ENCODE measurements at regions not wholly inside any gene's neighbourhood (a gene's known extent, or its start where the extent isn't known, plus 50 kb on each side); places are given as distances from the start of the nearest gene placed in this dataset.

DNA sequence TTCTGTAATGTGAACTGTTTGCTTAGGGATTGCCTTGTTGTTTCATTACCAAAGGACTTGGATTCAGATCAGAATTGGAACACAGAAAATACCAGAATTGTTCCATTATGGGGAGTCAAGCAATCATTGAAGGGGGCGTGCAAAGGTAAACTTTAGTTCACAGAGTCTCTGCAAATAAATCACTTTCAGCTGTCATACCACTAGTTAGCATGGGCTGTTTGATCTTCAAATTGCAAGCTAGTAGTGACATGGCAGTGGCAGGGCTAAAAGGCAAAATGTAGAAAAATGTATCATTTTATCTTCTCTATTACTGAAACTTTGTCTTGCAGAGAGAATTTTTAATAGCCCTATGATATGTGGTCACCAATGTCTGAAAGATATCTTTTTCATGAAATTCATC is 483.2 kb upstream of the NRSN1 start (continued):
- TF ChIP-seq, protein P1, sequence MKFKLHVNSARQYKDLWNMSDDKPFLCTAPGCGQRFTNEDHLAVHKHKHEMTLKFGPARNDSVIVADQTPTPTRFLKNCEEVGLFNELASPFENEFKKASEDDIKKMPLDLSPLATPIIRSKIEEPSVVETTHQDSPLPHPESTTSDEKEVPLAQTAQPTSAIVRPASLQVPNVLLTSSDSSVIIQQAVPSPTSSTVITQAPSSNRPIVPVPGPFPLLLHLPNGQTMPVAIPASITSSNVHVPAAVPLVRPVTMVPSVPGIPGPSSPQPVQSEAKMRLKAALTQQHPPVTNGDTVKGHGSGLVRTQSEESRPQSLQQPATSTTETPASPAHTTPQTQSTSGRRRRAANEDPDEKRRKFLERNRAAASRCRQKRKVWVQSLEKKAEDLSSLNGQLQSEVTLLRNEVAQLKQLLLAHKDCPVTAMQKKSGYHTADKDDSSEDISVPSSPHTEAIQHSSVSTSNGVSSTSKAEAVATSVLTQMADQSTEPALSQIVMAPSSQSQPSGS (CRISPR knock-in tag; IDR thresholded peaks at IDR 0.05; ENCODE audit: borderline replicate concordance, low read depth), result no peak
- TF ChIP-seq OVOL2 (CRISPR knock-in tag; IDR thresholded peaks at IDR 0.05; ENCODE audit: borderline replicate concordance) (no peak), ESRRA (CRISPR knock-in tag; IDR thresholded peaks at IDR 0.05; ENCODE audit: borderline replicate concordance) (no peak)
- TF ChIP-seq, protein P2, sequence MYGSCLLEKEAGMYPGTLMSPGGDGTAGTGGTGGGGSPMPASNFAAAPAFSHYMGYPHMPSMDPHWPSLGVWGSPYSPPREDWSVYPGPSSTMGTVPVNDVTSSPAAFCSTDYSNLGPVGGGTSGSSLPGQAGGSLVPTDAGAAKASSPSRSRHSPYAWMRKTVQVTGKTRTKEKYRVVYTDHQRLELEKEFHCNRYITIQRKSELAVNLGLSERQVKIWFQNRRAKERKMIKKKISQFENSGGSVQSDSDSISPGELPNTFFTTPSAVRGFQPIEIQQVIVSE (CRISPR knock-in tag; IDR thresholded peaks at IDR 0.05; ENCODE audit: borderline replicate concordance), result no peak
- TF ChIP-seq, protein P3, sequence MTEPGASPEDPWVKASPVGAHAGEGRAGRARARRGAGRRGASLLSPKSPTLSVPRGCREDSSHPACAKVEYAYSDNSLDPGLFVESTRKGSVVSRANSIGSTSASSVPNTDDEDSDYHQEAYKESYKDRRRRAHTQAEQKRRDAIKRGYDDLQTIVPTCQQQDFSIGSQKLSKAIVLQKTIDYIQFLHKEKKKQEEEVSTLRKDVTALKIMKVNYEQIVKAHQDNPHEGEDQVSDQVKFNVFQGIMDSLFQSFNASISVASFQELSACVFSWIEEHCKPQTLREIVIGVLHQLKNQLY (CRISPR knock-in tag; IDR thresholded peaks at IDR 0.05), result no peak
- TF ChIP-seq, protein P4, sequence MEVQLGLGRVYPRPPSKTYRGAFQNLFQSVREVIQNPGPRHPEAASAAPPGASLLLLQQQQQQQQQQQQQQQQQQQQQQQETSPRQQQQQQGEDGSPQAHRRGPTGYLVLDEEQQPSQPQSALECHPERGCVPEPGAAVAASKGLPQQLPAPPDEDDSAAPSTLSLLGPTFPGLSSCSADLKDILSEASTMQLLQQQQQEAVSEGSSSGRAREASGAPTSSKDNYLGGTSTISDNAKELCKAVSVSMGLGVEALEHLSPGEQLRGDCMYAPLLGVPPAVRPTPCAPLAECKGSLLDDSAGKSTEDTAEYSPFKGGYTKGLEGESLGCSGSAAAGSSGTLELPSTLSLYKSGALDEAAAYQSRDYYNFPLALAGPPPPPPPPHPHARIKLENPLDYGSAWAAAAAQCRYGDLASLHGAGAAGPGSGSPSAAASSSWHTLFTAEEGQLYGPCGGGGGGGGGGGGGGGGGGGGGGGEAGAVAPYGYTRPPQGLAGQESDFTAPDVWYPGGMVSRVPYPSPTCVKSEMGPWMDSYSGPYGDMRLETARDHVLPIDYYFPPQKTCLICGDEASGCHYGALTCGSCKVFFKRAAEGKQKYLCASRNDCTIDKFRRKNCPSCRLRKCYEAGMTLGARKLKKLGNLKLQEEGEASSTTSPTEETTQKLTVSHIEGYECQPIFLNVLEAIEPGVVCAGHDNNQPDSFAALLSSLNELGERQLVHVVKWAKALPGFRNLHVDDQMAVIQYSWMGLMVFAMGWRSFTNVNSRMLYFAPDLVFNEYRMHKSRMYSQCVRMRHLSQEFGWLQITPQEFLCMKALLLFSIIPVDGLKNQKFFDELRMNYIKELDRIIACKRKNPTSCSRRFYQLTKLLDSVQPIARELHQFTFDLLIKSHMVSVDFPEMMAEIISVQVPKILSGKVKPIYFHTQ (CRISPR knock-in tag; IDR thresholded peaks at IDR 0.05), result no peak

DNA sequence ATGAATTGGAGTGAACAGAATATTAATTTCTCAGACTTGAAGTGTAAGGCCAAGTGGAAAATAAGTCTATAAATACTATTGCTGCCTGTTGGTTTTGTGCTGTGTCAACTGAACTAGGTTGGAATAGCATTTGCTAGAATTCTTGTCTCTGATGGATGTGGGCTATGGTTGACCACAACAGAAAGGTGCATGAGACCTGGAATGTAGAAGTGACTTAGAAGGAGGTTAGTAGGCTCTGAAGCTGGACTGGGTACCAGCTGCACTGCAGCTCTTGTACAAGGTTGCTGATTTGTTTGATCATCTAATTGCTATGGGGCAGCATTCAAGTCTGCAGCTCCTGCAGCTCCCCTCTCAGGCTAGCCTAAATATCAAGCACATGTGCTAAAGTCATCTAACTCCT is 479.0 kb upstream of the NRSN1 start:
- no peaks in the 10 kb centered on the region for H3K27me3 Mint-ChIP-seq (ENCODE audit: low read depth)
- no peak overlapping the region for H3K27ac Mint-ChIP-seq
- H3K4me3 Mint-ChIP-seq, result no peak overlapping the region
- no peak for DNase-seq (ENCODE audit: low spot score)
- POLR2A ChIA-PET, result no interaction called here
- CTCF ChIA-PET, result no interaction called here
- no peaks in the 10 kb centered on the region for H3K9me3 Mint-ChIP-seq
- no peaks in the 10 kb centered on the region for H3K36me3 Mint-ChIP-seq
- TF ChIP-seq ZBTB21 (CRISPR knock-in tag; IDR thresholded peaks at IDR 0.05; ENCODE audit: borderline replicate concordance), result no peak
- TF ChIP-seq ZNF317 (CRISPR knock-in tag; IDR thresholded peaks at IDR 0.05; ENCODE audit: borderline replicate concordance, low read depth), result no peak
- no peak for TF ChIP-seq OVOL2 (CRISPR knock-in tag; IDR thresholded peaks at IDR 0.05; ENCODE audit: borderline replicate concordance)
- no peak for TF ChIP-seq ZNF232 (CRISPR knock-in tag; IDR thresholded peaks at IDR 0.05)
- TF ChIP-seq ZNF138 (CRISPR knock-in tag; conservative IDR thresholded peaks at IDR 0.05), result no peak
- no peak for TF ChIP-seq JAZF1 (CRISPR knock-in tag; IDR thresholded peaks at IDR 0.05)
- TF ChIP-seq, protein P2 (CRISPR knock-in tag; IDR thresholded peaks at IDR 0.05; ENCODE audit: borderline replicate concordance), result no peak
- TF ChIP-seq FOXP1 (CRISPR knock-in tag; IDR thresholded peaks at IDR 0.05; ENCODE audit: borderline replicate concordance), result no peak
- TF ChIP-seq, protein P5, sequence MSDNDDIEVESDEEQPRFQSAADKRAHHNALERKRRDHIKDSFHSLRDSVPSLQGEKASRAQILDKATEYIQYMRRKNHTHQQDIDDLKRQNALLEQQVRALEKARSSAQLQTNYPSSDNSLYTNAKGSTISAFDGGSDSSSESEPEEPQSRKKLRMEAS (CRISPR knock-in tag; IDR thresholded peaks at IDR 0.05), result no peak
- TF ChIP-seq SP1 (CRISPR knock-in tag; conservative IDR thresholded peaks at IDR 0.05), result no peak
- H3K4me1 Mint-ChIP-seq, result no peaks in the 10 kb centered on the region
- no peak for ATAC-seq

DNA sequence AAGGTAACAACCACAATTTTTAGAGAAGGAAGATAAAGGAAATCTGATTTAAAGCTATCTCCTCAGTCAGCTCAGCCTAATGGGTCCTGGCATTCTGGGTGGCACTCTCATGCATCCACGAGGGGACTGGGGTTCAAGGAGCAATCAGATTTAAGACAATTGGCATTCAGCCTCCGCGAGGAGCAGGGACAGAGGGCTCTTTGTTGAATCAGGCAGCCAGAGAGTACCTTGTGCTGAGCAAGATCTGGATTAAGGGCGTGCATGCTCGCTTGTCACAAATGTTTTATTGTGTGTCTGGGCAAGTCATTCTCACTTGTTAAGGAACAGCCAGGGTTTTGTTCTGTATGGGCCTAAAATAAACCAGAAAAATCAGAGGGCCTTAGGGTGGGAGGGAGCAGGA is 475.3 kb upstream of the NRSN1 start:
- no peak for DNase-seq (ENCODE audit: low spot score)
- no peaks in the 10 kb centered on the region for H3K36me3 Mint-ChIP-seq
- CTCF ChIA-PET, result no interaction called here
- no peak overlapping the region for H3K27ac Mint-ChIP-seq
- ATAC-seq, result no peak
- no peaks in the 10 kb centered on the region for H3K4me1 Mint-ChIP-seq
- H3K4me3 Mint-ChIP-seq, result no peak overlapping the region
- POLR2A ChIA-PET, result no interaction called here
- no peaks in the 10 kb centered on the region for H3K9me3 Mint-ChIP-seq
- no peaks in the 10 kb centered on the region; the same call in 1 of the 2 replicates for H3K27me3 Mint-ChIP-seq (ENCODE audit: low read depth)
- TF ChIP-seq, protein P6, sequence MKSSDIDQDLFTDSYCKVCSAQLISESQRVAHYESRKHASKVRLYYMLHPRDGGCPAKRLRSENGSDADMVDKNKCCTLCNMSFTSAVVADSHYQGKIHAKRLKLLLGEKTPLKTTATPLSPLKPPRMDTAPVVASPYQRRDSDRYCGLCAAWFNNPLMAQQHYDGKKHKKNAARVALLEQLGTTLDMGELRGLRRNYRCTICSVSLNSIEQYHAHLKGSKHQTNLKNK (CRISPR knock-in tag; IDR thresholded peaks at IDR 0.05), result no peak
- TF ChIP-seq, protein P7, sequence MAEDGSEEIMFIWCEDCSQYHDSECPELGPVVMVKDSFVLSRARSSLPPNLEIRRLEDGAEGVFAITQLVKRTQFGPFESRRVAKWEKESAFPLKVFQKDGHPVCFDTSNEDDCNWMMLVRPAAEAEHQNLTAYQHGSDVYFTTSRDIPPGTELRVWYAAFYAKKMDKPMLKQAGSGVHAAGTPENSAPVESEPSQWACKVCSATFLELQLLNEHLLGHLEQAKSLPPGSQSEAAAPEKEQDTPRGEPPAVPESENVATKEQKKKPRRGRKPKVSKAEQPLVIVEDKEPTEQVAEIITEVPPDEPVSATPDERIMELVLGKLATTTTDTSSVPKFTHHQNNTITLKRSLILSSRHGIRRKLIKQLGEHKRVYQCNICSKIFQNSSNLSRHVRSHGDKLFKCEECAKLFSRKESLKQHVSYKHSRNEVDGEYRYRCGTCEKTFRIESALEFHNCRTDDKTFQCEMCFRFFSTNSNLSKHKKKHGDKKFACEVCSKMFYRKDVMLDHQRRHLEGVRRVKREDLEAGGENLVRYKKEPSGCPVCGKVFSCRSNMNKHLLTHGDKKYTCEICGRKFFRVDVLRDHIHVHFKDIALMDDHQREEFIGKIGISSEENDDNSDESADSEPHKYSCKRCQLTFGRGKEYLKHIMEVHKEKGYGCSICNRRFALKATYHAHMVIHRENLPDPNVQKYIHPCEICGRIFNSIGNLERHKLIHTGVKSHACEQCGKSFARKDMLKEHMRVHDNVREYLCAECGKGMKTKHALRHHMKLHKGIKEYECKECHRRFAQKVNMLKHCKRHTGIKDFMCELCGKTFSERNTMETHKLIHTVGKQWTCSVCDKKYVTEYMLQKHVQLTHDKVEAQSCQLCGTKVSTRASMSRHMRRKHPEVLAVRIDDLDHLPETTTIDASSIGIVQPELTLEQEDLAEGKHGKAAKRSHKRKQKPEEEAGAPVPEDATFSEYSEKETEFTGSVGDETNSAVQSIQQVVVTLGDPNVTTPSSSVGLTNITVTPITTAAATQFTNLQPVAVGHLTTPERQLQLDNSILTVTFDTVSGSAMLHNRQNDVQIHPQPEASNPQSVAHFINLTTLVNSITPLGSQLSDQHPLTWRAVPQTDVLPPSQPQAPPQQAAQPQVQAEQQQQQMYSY (CRISPR knock-in tag; IDR thresholded peaks at IDR 0.05), result no peak
- TF ChIP-seq SMAD4 (CRISPR knock-in tag; IDR thresholded peaks at IDR 0.05), result no peak
- TF ChIP-seq ZNF416 (CRISPR knock-in tag; IDR thresholded peaks at IDR 0.05), result no peak
- TF ChIP-seq, protein P8, sequence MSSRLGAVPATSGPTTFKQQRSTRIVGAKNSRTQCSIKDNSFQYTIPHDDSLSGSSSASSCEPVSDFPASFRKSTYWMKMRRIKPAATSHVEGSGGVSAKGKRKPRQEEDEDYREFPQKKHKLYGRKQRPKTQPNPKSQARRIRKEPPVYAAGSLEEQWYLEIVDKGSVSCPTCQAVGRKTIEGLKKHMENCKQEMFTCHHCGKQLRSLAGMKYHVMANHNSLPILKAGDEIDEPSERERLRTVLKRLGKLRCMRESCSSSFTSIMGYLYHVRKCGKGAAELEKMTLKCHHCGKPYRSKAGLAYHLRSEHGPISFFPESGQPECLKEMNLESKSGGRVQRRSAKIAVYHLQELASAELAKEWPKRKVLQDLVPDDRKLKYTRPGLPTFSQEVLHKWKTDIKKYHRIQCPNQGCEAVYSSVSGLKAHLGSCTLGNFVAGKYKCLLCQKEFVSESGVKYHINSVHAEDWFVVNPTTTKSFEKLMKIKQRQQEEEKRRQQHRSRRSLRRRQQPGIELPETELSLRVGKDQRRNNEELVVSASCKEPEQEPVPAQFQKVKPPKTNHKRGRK (CRISPR knock-in tag; IDR thresholded peaks at IDR 0.05; ENCODE audit: borderline replicate concordance), result no peak
- TF ChIP-seq, protein P9, sequence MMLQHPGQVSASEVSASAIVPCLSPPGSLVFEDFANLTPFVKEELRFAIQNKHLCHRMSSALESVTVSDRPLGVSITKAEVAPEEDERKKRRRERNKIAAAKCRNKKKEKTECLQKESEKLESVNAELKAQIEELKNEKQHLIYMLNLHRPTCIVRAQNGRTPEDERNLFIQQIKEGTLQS (CRISPR knock-in tag; conservative IDR thresholded peaks at IDR 0.05), result no peak
- TF ChIP-seq KAT7 (CRISPR knock-in tag; IDR thresholded peaks at IDR 0.05; ENCODE audit: borderline replicate concordance), result no peak
